Panc1 (cell line): ENCODE measurements at regions not wholly inside any gene's neighbourhood (a gene's known extent, or its start where the extent isn't known, plus 50 kb on each side); places are given as distances from the start of the nearest gene placed in this dataset.

Experiments used
- ATAC-seq: fragments of 200-7000 bp; cut with Tn5 transposase; 2 replicates; pipeline ENCODE4 v1.9.1; 2020; ENCODE audit warnings: mild to moderate bottlenecking, moderate library complexity
- BruUV-seq: library from RNA; stranded (reverse); fragments of 400-500 nt; replicated peaks from 2 replicates; lab custom pipeline; 2021; lab: Mats Ljungman, UMichigan
- CTCF ChIA-PET: fragments of 300-600 bp; sonication (Branson Sonifier 250); formaldehyde crosslinking; loops from one replicate; lab custom pipeline; 2022; ENCODE audit warnings: antibody characterized with exemption; lab: Charles Lee
- POLR2A ChIA-PET: fragments of 300-600 bp; sonication (Branson Sonifier 250); formaldehyde crosslinking; loops from one replicate; lab custom pipeline; 2022; ENCODE audit warnings: antibody characterized with exemption; lab: Charles Lee
- DNase-seq: peaks from one replicate; pipeline ENCODE4 v3.0.0-alpha.2; 2010; ENCODE audit warnings: low read depth, low spot score
- H3K27ac ChIP-seq: 2 replicates; pipeline ENCODE4 v1.5.1; 2011; ENCODE audit warnings: mild to moderate bottlenecking, low read length, inconsistent platforms
- H3K27me3 ChIP-seq: fragments of 200-500 bp; sonication (Bioruptor generic); 2 replicates; pipeline ENCODE4 v1.6.0; 2014; ENCODE audit warnings: low read length, inconsistent platforms; ENCODE audit not compliant: control insufficient read depth, insufficient read depth
- H3K36me3 ChIP-seq: fragments of 200-500 bp; sonication (Bioruptor generic); 2 replicates; pipeline ENCODE4 v1.5.1; 2014; ENCODE audit warnings: inconsistent platforms, mild to moderate bottlenecking, low read length, moderate library complexity; ENCODE audit not compliant: control insufficient read depth, insufficient read depth
- H3K4me1 ChIP-seq: 2 replicates; pipeline ENCODE4 v1.5.1; 2011; ENCODE audit warnings: inconsistent platforms, mild to moderate bottlenecking, low read length, moderate library complexity; ENCODE audit not compliant: control insufficient read depth, insufficient read depth
- H3K4me3 ChIP-seq, 2 experiments: 2 replicates each; pipeline ENCODE4 v1.5.1; 2011 to 2012; ENCODE audit warnings: low read depth in 2 of 2, low read length in 2 of 2, mild to moderate bottlenecking in 2 of 2, inconsistent platforms in 1 of 2, moderate library complexity in 1 of 2
- H3K9me3 ChIP-seq: fragments of 200-500 bp; sonication (Bioruptor generic); 2 replicates; pipeline ENCODE4 v1.5.1; 2014; ENCODE audit warnings: low read depth, mild to moderate bottlenecking, inconsistent platforms, low read length, moderate library complexity; ENCODE audit not compliant: control insufficient read depth, insufficient read depth
- CTCF ChIP-seq: fragments of 450-650 bp; IDR thresholded peaks from 2 replicates; pipeline ENCODE4 v1.5.1; 2017; ENCODE audit warnings: mild to moderate bottlenecking
- POLR2AphosphoS5 ChIP-seq: IDR thresholded peaks from 2 replicates; pipeline ENCODE4 v1.6.1; 2012; ENCODE audit warnings: mild to moderate bottlenecking, low read depth, low read length, moderate library complexity
- REST ChIP-seq, 2 experiments: IDR thresholded peaks; 2 replicates each; pipeline ENCODE4 v1.6.1; 2011 to 2012; ENCODE audit warnings: low read depth in 2 of 2, control low read depth in 1 of 2, low read length in 1 of 2, mild to moderate bottlenecking in 1 of 2, moderate library complexity in 1 of 2; ENCODE audit not compliant: insufficient read depth in 1 of 2
- SIN3A ChIP-seq: IDR thresholded peaks from 2 replicates; pipeline ENCODE4 v1.6.1; 2012; ENCODE audit warnings: low read depth, mild to moderate bottlenecking, low read length, moderate library complexity, borderline replicate concordance; ENCODE audit not compliant: insufficient read depth
- TCF7L2 ChIP-seq: IDR thresholded peaks from 2 replicates; pipeline ENCODE4 v1.6.1; 2011; ENCODE audit warnings: mild to moderate bottlenecking, low read depth, low read length, inconsistent platforms
- in situ Hi-C: cut with HindIII; loops from 2 replicates; pipeline ENCODE4 v1.10.0; 2016; ENCODE audit warnings: low sequenced_read_pairs, low pct_unique_long_range_greater_than_20kb
- intact Hi-C: fragments of 100-400 bp; cut with micrococcal nuclease; formaldehyde crosslinking; loops from one replicate; pipeline ENCODE4 v1.10.0; 2022; ENCODE audit not compliant: unreplicated experiment

- BruUV-seq = no TSS peak
- no peak for ATAC-seq
These were observed 129.6 kb upstream of the GPR149 start for GRCh38 chr3:154559623-154560022.

GRCh38 chr3:154552338-154552737 lies 122.3 kb upstream of the GPR149 start:
- intact Hi-C loops = no loop called here

More at GRCh38 chr3:154559623-154560022, 129.6 kb upstream of the GPR149 start:
- in situ Hi-C loops (no loop called here), intact Hi-C loops (no loop called here)
- Histone ChIP-seq H3K27me3 (no peaks in the 10 kb centered on the region), H3K36me3 (no peaks in the 10 kb centered on the region), H3K4me3 (no peak overlapping the region), H3K9me3 (no peaks in the 10 kb centered on the region), H3K4me1 (no peaks in the 10 kb centered on the region), H3K27ac (no peak overlapping the region)
- DNase-seq = no peak
- ChIA-PET POLR2A (no interaction called here), CTCF (no interaction called here)
- TF ChIP-seq TCF7L2 = no peak
- no peak for TF ChIP-seq POLR2AphosphoS5
- TF ChIP-seq CTCF = no peak
- no peak for TF ChIP-seq REST (IDR thresholded peaks at IDR 0.05; ENCODE audit: insufficient read depth in 1 of 2, low read depth in 2 of 2, low read length in 1 of 2)
- TF ChIP-seq SIN3A = no peak

More at GRCh38 chr3:154552338-154552737, 122.3 kb upstream of the GPR149 start:
- ATAC-seq (no peak), DNase-seq (no peak)
- no peaks in the 10 kb centered on the region for H3K27me3 ChIP-seq
- no peaks in the 10 kb centered on the region for H3K9me3 ChIP-seq
- CTCF ChIA-PET = no interaction called here
- in situ Hi-C loops = no loop called here
- no peaks in the 10 kb centered on the region for H3K4me1 ChIP-seq
- H3K27ac ChIP-seq = no peak overlapping the region
- no peak overlapping the region for H3K4me3 ChIP-seq
- H3K36me3 ChIP-seq = no peaks in the 10 kb centered on the region
- BruUV-seq = no TSS peak
- POLR2A ChIA-PET = no interaction called here
- peak; percentile 16; the same call in 1 of the 2 replicates for TF ChIP-seq CTCF
- TF ChIP-seq SIN3A = no peak
- no peak for TF ChIP-seq POLR2AphosphoS5
- no peak for TF ChIP-seq REST (IDR thresholded peaks at IDR 0.05; ENCODE audit: insufficient read depth in 1 of 2, low read depth in 2 of 2, low read length in 1 of 2)
- TF ChIP-seq TCF7L2 = no peak
